ENCODE measurements at regions not wholly inside any gene's neighbourhood (a gene's known extent, or its start where the extent isn't known, plus 50 kb on each side); places are given as distances from the start of the nearest gene placed in this dataset.

DNA sequence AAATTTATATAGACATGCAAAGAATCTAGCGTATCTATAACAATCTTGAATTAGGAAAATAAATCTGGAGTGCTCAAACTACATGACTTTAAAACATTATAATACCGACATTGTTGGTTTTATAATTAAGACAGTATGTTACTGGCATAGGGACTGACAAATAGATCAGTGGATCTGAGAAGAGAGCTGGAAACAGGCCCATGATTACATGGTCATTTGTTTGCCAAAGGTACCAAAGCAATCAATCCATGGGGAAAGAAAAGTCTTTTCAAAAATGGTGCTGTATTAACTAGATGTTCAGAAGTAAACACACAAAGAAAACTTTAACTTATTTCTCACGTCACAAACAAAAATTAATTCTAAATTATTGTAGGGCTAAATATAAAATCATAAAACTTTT lies 124.2 kb downstream of the BCL2L11 start:
- no peak for TF ChIP-seq CTCF (conservative IDR thresholded peaks at IDR 0.05)

GRCh38 chr2:111246620-111247061 lies 125.9 kb downstream of the BCL2L11 start:
- no peak for TF ChIP-seq CTCF (conservative IDR thresholded peaks at IDR 0.05)
- Histone ChIP-seq H3K9me3 (ENCODE audit: control insufficient read depth, low read length) (no peaks in the 10 kb centered on the region), H3K27me3 (ENCODE audit: control insufficient read depth, insufficient read depth, low read length, poor library complexity, severe bottlenecking) (no peaks in the 10 kb centered on the region), H3K4me3 (ENCODE audit: low read length) (no peak overlapping the region), H3K9ac (ENCODE audit: extremely low read depth, low read length, poor library complexity, severe bottlenecking) (no peak overlapping the region), H3K36me3 (ENCODE audit: control insufficient read depth, insufficient read depth, low read length) (no peaks in the 10 kb centered on the region), H3K4me1 (ENCODE audit: control insufficient read depth, insufficient read depth, low read length) (no peaks in the 10 kb centered on the region), H3K27ac (ENCODE audit: low read depth, low read length) (no peak overlapping the region)
- H3K36me3 Mint-ChIP-seq (ENCODE audit: low read depth) = peaks cover 3% of the 10 kb centered on the region
- no peak for DNase-seq
- 94 to 100% methylated on average over 2 to 4 of the region's 4 CpGs for WGBS, 2 experiments (ENCODE audit: insufficient coverage in 1 of 2, insufficient read length in 1 of 2)
- H3K4me1 Mint-ChIP-seq = peaks cover 7% of the 10 kb centered on the region
- no peak overlapping the region for H3K27ac Mint-ChIP-seq
- no peak overlapping the region for H3K4me3 Mint-ChIP-seq
- peaks cover under 1% of the 10 kb centered on the region for H3K27me3 Mint-ChIP-seq (ENCODE audit: insufficient read depth)
- peaks cover 5% of the 10 kb centered on the region for H3K9me3 Mint-ChIP-seq

More for the DNA sequence above, 124.2 kb downstream of the BCL2L11 start:
- Mint-ChIP-seq H3K27me3 (ENCODE audit: insufficient read depth) (no peaks in the 10 kb centered on the region), H3K36me3 (ENCODE audit: low read depth) (no peaks in the 10 kb centered on the region), H3K4me3 (no peak overlapping the region), H3K27ac (no peak overlapping the region), H3K4me1 (peaks cover 2% of the 10 kb centered on the region), H3K9me3 (no peaks in the 10 kb centered on the region)
- no peak overlapping the region for H3K4me3 ChIP-seq (ENCODE audit: low read length)
- H3K9ac ChIP-seq (ENCODE audit: extremely low read depth, low read length, poor library complexity, severe bottlenecking) = no peak overlapping the region
- 96 to 100% methylated on average over 1 to 2 of the region's 3 CpGs for WGBS, 2 experiments (ENCODE audit: insufficient coverage in 1 of 2, insufficient read length in 1 of 2)
- no peaks in the 10 kb centered on the region for H3K27me3 ChIP-seq (ENCODE audit: control insufficient read depth, insufficient read depth, low read length, poor library complexity, severe bottlenecking)
- no peak for DNase-seq
- no peaks in the 10 kb centered on the region for H3K4me1 ChIP-seq (ENCODE audit: control insufficient read depth, insufficient read depth, low read length)
- H3K36me3 ChIP-seq (ENCODE audit: control insufficient read depth, insufficient read depth, low read length) = no peaks in the 10 kb centered on the region
- H3K9me3 ChIP-seq (ENCODE audit: control insufficient read depth, low read length) = no peaks in the 10 kb centered on the region
- no peak overlapping the region for H3K27ac ChIP-seq (ENCODE audit: low read depth, low read length)

GRCh38 chr2:111247491-111247890 lies 126.8 kb downstream of the BCL2L11 start:
- Mint-ChIP-seq H3K9me3 (peaks cover 13% of the 10 kb centered on the region), H3K27ac (no peak overlapping the region), H3K4me3 (no peak overlapping the region), H3K36me3 (ENCODE audit: low read depth) (peaks cover 10% of the 10 kb centered on the region), H3K27me3 (ENCODE audit: insufficient read depth) (peaks cover 8% of the 10 kb centered on the region), H3K4me1 (peaks cover 7% of the 10 kb centered on the region)
- H3K27ac ChIP-seq (ENCODE audit: low read depth, low read length) = no peak overlapping the region
- H3K4me3 ChIP-seq (ENCODE audit: low read length) = no peak overlapping the region
- no peaks in the 10 kb centered on the region for H3K36me3 ChIP-seq (ENCODE audit: control insufficient read depth, insufficient read depth, low read length)
- no peak for DNase-seq
- 98 to 100% methylated on average over 2 of the region's 2 CpGs for WGBS, 2 experiments (ENCODE audit: insufficient coverage in 1 of 2, insufficient read length in 1 of 2)
- no peaks in the 10 kb centered on the region for H3K27me3 ChIP-seq (ENCODE audit: control insufficient read depth, insufficient read depth, low read length, poor library complexity, severe bottlenecking)
- peaks cover 8% of the 10 kb centered on the region for H3K9me3 ChIP-seq (ENCODE audit: control insufficient read depth, low read length)
- TF ChIP-seq CTCF (conservative IDR thresholded peaks at IDR 0.05) = no peak
- no peaks in the 10 kb centered on the region for H3K4me1 ChIP-seq (ENCODE audit: control insufficient read depth, insufficient read depth, low read length)
- H3K9ac ChIP-seq (ENCODE audit: extremely low read depth, low read length, poor library complexity, severe bottlenecking) = no peak overlapping the region
